ENCODE measurements at regions not wholly inside any gene's neighbourhood (a gene's known extent, or its start where the extent isn't known, plus 50 kb on each side); places are given as distances from the start of the nearest gene placed in this dataset.
A peak's percentile ranks its signal among the peaks of the same experiment; 100 is the strongest.

GRCh38 chr9:515665-516064 lies 301.0 kb downstream of the DOCK8 start:
- DNase-seq, result no peak

DNA sequence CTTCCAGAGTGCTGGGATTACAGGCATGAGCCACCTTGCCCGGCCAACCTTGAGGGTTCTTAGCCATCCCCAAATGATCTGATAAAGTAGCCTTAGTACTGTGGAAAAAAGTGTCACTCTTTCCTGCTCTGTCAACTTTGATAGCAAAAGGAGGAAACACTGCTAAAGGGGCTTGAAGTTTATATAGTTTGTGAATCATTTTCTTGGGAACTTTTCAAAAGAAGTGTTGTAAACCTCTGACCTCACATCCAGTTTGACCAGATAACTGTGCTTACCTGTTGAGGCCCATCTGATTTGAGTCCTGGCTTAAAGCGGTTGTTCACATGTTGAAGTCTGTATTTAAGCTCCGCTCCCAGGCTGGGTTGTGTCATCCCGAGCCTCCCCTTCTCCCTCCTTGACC lies 303.3 kb downstream of the DOCK8 start:
- DNase-seq, result no peak

GRCh38 chr9:518540-518939 lies 303.9 kb downstream of the DOCK8 start:
- no peak for DNase-seq

GRCh38 chr9:519579-519978 lies 304.9 kb downstream of the DOCK8 start:
- no peak for DNase-seq

DNA sequence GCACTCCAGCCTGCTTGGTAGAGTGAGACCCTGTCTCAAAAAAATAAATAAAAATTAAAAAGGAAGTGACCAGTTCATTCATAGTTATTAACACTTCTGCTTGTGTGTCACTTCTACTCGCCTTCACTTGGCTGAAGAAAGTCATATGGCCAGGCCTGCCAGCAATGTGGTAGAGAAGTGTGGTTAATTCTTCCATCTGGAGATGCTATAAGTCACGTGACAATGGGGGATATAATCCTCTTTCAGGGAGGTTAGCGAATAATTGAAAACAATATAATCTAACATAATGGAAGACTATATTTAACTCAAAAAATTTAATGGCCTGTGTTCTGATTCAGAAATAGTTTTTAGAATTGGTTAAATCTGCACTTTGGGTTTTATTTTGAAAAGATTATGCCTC lies 305.6 kb downstream of the DOCK8 start:
- no peak for DNase-seq

- DNase-seq, result no peak
Observed at GRCh38 chr9:522190-522589, 307.5 kb downstream of the DOCK8 start.

DNA sequence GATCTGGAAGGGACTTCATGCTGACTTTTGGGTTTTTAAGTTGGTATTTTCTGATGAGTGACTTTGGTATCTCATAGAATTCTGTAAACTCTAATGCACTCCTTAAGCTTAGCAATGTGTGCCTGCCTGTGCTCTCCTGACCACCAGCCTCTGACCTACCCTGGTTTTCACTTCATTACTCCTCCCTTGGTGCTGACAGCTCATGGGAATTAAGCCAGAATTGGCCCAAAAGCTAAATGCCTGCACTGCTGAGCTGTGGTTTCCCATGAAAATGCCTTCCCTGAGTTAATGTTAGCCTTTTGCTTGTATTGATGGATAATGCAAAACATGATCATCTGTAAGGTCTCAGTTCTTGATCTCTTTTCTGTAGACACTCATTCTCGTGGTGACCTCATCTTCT lies 308.0 kb downstream of the DOCK8 start:
- DNase-seq, result no peak

DNA sequence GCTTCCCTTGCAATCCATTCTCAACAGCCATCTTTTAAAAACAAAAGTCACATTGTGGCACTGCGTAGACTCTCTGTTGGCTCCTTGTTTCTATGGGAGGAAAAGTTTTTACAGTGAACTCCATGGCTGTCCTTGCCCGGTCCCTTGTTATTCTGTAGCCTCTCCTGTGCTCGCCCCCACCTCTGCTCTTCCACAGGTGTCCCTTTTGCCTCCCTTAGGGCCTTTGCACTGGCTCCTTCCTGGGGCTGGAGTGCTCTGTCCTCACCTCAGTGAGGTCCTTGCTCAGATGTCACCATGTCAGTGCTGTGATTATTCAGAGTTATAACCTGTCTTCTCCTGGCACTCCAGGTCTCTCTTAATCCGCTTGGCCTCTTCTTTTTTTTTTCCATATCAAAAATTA lies 308.8 kb downstream of the DOCK8 start:
- DNase-seq, result no peak

DNA sequence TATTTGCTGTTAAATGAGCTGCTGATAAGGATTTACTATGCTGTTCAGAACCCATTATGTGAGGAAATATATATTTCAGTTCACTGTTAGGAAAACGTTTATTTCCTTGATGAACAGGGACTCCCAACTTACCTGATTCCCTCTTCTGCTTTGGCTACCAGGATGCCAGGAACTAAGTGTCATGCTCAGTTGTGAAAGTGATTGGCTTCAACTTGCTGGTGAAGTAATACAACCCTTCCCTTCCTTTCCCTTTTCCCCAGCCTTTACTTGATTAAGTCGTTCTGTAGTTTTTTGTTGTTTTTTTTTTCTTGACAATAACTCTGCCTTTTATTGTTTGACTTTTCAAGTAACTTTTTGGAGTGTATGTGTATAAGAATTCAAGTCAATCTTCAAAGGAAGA lies 309.3 kb downstream of the DOCK8 start:
- DNase-seq, result no peak

DNA sequence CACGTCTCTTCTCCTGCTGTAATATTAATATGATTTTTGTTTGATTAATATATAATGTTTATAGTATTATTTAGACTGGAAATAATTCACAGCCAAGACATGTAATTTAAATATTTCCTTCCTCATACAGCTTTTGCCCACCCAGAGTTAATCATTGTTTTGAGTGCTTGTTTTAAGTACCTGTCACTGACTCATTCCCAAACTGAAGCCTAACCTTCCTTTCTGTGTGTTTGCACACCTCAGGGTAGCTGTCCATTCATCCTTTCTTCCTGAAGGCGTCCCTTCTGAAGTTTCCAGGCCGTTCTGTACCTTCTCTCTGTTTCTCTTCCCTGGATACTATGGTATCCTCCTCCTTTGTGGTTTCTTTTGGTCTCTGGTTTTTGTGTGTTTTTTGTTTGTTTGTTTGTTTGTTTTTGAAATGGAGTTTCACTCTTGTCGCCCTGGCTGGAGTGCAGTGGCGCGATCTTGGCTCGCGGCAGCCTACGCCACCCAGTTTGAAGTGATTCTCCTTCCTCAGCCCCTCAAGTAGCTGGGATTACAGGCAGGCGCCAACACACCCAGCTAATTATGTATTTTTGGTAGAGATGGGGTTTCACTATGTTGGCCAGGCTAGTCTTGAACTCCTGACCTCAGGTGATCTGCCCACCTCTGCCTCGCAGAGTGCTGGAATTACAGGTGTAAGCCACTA lies 312.4 kb downstream of the DOCK8 start:
- no peak for DNase-seq

- no peak for DNase-seq
Observed at GRCh38 chr9:529731-530130, 311.8 kb upstream of the DMRT1 start.

- no peak for DNase-seq
Observed at GRCh38 chr9:530681-531080, 310.8 kb upstream of the DMRT1 start.

GRCh38 chr9:532707-533106 lies 308.8 kb upstream of the DMRT1 start:
- DNase-seq, result peak; percentile 55

DNA sequence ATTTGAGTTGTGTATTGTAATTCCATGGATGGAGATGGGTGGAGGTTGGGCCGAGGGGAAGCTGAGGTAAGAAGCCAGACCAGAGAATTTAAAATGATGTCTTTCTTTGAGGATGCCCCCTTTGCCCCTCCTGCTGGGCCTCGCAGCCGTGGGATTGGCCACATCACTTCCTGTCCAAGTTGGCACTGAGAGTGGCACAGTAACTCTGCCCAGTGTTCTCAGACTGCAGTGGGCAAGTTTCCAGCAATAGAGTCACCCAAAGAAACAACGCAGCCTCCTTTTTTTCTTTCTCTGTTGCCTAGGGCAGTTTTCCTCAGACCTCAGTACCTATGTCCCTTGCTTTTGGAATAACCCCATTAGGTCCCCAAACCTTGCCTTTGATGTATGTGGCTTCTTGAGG lies 306.6 kb upstream of the DMRT1 start:
- no peak for DNase-seq

DNA sequence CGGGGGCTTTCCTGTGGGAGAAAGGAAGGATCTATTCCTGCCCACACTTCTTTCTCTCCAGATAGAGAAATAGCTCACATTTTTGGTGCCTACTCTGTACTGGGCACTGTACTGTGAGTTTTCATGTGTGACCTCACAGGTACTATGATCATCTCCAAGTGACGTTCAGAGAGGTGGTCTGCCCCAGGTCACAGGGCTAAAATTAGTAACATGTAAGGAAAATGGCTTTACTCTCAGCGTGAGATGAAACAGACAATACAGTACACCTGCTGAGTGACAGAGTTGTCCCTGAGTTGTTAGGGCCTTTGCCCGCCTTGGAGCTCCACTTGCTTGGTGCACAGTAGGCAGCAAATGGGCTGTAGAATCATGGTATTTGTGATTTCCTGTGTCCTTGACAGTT lies 306.1 kb upstream of the DMRT1 start:
- no peak for DNase-seq

DNA sequence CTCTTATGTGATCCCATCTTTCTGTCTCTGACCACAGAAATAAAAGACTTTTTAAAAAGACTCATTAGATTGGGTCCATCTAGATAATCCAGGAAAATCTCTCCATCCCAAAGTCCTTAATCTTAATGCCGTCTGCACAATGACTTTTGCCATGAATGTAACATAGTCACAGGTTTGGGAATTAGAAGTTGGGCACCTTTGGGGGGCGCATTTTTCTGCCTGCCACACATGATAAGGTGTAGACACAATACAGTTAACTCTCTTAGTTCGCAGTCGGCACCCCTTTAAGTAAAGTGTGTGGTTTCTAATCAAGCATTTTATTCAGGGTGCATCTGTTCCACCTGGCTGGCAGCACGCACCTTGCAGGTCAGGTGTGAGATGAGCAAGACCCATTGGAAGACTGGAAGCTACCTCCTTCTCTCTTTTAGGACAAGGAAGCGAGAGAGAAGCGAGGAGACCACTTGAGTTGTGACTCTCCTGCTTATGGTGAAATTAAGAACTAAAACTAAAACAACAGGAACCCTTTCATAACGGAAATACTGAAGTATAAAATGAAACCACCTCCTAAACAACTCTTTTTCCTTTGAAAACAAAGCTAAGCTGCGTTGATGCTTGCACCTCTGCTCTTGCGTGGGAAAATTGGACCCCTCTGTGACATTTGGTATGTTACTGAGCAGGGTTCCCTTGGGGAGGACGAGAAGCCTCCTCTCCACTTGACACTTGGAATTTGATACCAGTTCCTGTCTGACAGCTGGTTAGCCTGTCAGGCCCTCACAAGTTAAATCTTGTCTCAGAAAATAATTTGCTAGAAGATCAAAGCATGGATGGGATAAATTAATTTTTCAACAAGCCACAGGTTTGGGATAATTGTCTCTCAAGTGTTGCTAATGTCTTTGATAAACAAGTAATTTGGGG lies 304.6 kb upstream of the DMRT1 start:
- DNase-seq, result peak; percentile 26

GRCh38 chr9:543478-543877 lies 298.0 kb upstream of the DMRT1 start:
- DNase-seq, result no peak

- DNase-seq, result no peak
Observed at GRCh38 chr9:545480-545879, 296.0 kb upstream of the DMRT1 start.

- DNase-seq, result no peak
Observed at GRCh38 chr9:546235-546634, 295.3 kb upstream of the DMRT1 start.

- no peak for DNase-seq
Observed at GRCh38 chr9:546797-547223, 294.7 kb upstream of the DMRT1 start.

DNA sequence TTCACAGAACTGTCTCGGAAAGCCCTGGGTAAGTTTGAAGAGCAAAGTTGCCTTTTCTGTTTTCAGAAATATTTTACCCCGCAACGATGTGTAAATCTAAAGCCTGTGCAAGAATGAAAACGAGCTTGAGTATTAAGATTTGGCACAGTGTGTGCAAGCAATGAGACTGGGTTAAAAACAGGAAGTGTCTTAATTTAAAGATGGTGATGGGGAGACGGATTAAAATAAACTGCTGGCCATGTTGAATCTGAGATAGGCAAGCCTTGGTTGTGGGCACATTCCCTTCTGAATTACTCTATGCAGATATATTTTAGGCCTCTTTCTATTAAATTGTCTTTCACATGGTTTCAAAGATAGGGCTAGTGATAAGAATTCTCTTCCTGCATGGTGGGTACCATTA lies 294.2 kb upstream of the DMRT1 start:
- no peak for DNase-seq

GRCh38 chr9:549455-549997 lies 292.0 kb upstream of the DMRT1 start:
- DNase-seq, result no peak

DNA sequence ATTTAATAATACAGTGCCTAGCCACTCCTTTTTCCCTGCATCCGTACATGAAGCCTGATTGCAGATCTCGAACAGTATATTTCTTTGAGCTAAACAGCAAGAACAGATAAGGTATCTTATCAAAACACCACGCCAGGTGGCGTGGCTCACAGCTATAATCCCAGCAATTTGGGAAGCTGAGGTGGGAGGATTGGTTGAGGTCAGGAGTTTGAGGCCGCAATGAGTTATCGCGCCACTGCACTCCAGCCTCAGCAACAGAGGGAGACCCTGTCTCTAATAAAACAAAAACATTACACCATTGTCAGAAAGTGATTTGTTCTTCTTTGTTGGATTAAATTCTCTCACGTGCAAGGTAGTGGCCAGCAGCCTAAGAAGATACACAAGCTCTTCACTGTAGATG lies 291.2 kb upstream of the DMRT1 start:
- DNase-seq, result no peak
